ENCODE measurements at regions not wholly inside any gene's neighbourhood (a gene's known extent, or its start where the extent isn't known, plus 50 kb on each side); places are given as distances from the start of the nearest gene placed in this dataset.

GRCh38 chr4:96134806-96135205, 294.9 kb downstream of the PDHA2 start:
- Histone ChIP-seq H3K9me3 (ENCODE audit: low read length) (no peaks in the 10 kb centered on the region), H3K4me1 (ENCODE audit: insufficient read depth, low read length, poor library complexity, severe bottlenecking) (no peaks in the 10 kb centered on the region), H3K4me3 (ENCODE audit: low read depth, low read length, poor library complexity, severe bottlenecking) (no peak overlapping the region), H2AFZ (ENCODE audit: low read length) (no peak overlapping the region), H3K4me2 (ENCODE audit: low read length) (no peak overlapping the region), H3K9me2 (ENCODE audit: insufficient read depth, low read length) (no peaks in the 10 kb centered on the region), H3K36me3 (ENCODE audit: insufficient read depth, low read length) (no peaks in the 10 kb centered on the region), H3K27ac (ENCODE audit: low read depth, low read length, poor library complexity, severe bottlenecking) (no peak overlapping the region), H4K20me1 (ENCODE audit: insufficient read depth, low read length) (no peaks in the 10 kb centered on the region), H3K79me2 (ENCODE audit: insufficient read depth, low read depth, low read length) (no peaks in the 10 kb centered on the region)
- POLR2A ChIA-PET = no interaction called here
- intact Hi-C loops (cut with micrococcal nuclease; ENCODE audit: unreplicated experiment) = no loop called here
- DNase-seq (ENCODE audit: low spot score) = no peak
- no peak for TF ChIP-seq EZH2phosphoT487 (IDR thresholded peaks at IDR 0.05; ENCODE audit: borderline replicate concordance, low read depth, low read length)
- TF ChIP-seq CTCF (conservative IDR thresholded peaks at IDR 0.05; ENCODE audit: low read length) = no peak
- BruUV-seq (replicated peaks) = no TSS peak
- CTCF ChIA-PET (ENCODE audit: unreplicated experiment) = no interaction called here

GRCh38 chr4:96136056-96136455, 296.2 kb downstream of the PDHA2 start:
- no peak overlapping the region for H2AFZ ChIP-seq (ENCODE audit: low read length)
- H3K27ac ChIP-seq (ENCODE audit: low read depth, low read length, poor library complexity, severe bottlenecking) = no peak overlapping the region
- H3K4me3 ChIP-seq (ENCODE audit: low read depth, low read length, poor library complexity, severe bottlenecking) = no peak overlapping the region
- no peaks in the 10 kb centered on the region for H3K36me3 ChIP-seq (ENCODE audit: insufficient read depth, low read length)
- no peaks in the 10 kb centered on the region for H3K79me2 ChIP-seq (ENCODE audit: insufficient read depth, low read depth, low read length)
- no peak for DNase-seq (ENCODE audit: low spot score)
- no peaks in the 10 kb centered on the region for H3K4me1 ChIP-seq (ENCODE audit: insufficient read depth, low read length, poor library complexity, severe bottlenecking)
- no TSS peak for BruUV-seq (replicated peaks)
- ChIA-PET CTCF (ENCODE audit: unreplicated experiment) (no interaction called here), POLR2A (no interaction called here)
- intact Hi-C loops (cut with micrococcal nuclease; ENCODE audit: unreplicated experiment) = no loop called here
- TF ChIP-seq EZH2phosphoT487 (IDR thresholded peaks at IDR 0.05; ENCODE audit: borderline replicate concordance, low read depth, low read length) (no peak), CTCF (conservative IDR thresholded peaks at IDR 0.05; ENCODE audit: low read length) (no peak)
- no peaks in the 10 kb centered on the region for H4K20me1 ChIP-seq (ENCODE audit: insufficient read depth, low read length)
- H3K9me3 ChIP-seq (ENCODE audit: low read length) = no peaks in the 10 kb centered on the region
- no peaks in the 10 kb centered on the region for H3K9me2 ChIP-seq (ENCODE audit: insufficient read depth, low read length)
- no peak overlapping the region for H3K4me2 ChIP-seq (ENCODE audit: low read length)

GRCh38 chr4:96139251-96139929, 299.5 kb downstream of the PDHA2 start:
- ChIA-PET POLR2A (interaction anchor here (0.7 kb wide), 1 partner anchor 1001 kb away, joined by 3 read pairs; no protein-coding TSS in a partner anchor), CTCF (ENCODE audit: unreplicated experiment) (no interaction called here)
- Histone ChIP-seq H3K9me3 (ENCODE audit: low read length) (no peaks in the 10 kb centered on the region), H3K4me2 (ENCODE audit: low read length) (no peak overlapping the region), H3K36me3 (ENCODE audit: insufficient read depth, low read length) (no peaks in the 10 kb centered on the region), H2AFZ (ENCODE audit: low read length) (no peak overlapping the region), H3K9me2 (ENCODE audit: insufficient read depth, low read length) (no peaks in the 10 kb centered on the region), H3K27ac (ENCODE audit: low read depth, low read length, poor library complexity, severe bottlenecking) (no peak overlapping the region), H3K4me1 (ENCODE audit: insufficient read depth, low read length, poor library complexity, severe bottlenecking) (no peaks in the 10 kb centered on the region), H4K20me1 (ENCODE audit: insufficient read depth, low read length) (no peaks in the 10 kb centered on the region), H3K79me2 (ENCODE audit: insufficient read depth, low read depth, low read length) (no peaks in the 10 kb centered on the region), H3K4me3 (ENCODE audit: low read depth, low read length, poor library complexity, severe bottlenecking) (no peak overlapping the region)
- TF ChIP-seq EZH2phosphoT487 (IDR thresholded peaks at IDR 0.05; ENCODE audit: borderline replicate concordance, low read depth, low read length) (no peak), CTCF (conservative IDR thresholded peaks at IDR 0.05; ENCODE audit: low read length) (no peak)
- no peak for DNase-seq (ENCODE audit: low spot score)
- intact Hi-C loops (cut with micrococcal nuclease; ENCODE audit: unreplicated experiment) = no loop called here
- BruUV-seq (replicated peaks) = no TSS peak

All from OCI-LY7 (cell line).